T-helper 17 cell (primary cell): ENCODE measurements at regions not wholly inside any gene's neighbourhood (a gene's known extent, or its start where the extent isn't known, plus 50 kb on each side); places are given as distances from the start of the nearest gene placed in this dataset.
"Not testable (repeated sequence)": the region's sequence is repeated elsewhere in the genome, so short reads cannot be mapped to it uniquely, and the experiment has no call there.

Source experiments
- ATAC-seq: fragments of 150-1000 bp; cut with Tn5 transposase; 2 replicates; pipeline ENCODE4 v1.10.0; 2021; ENCODE audit warnings: mild to moderate bottlenecking, moderate library complexity
- DNase-seq, 3 donors: peaks; one replicate each; pipeline versions ENCODE4 v3.0.0 to v3.0.0-alpha.2; 2020 to 2021
- H3K9me3 ChIP-seq: one replicate; pipeline ENCODE4 v1.7.0; 2013; ENCODE audit warnings: low read length, mild to moderate bottlenecking; ENCODE audit not compliant: control insufficient read depth, poor library complexity, severe bottlenecking
- H3K27ac Mint-ChIP-seq: one replicate; pipeline ENCODE4 v1.8.0; 2022; ENCODE audit warnings: mild to moderate bottlenecking, moderate library complexity, mixed read lengths
- H3K27me3 Mint-ChIP-seq: one replicate; pipeline ENCODE4 v1.8.0; 2022; ENCODE audit warnings: mixed read lengths
- H3K36me3 Mint-ChIP-seq: one replicate; pipeline ENCODE4 v1.8.0; 2022; ENCODE audit warnings: low read depth, mixed read lengths
- H3K4me1 Mint-ChIP-seq: one replicate; pipeline ENCODE4 v1.8.0; 2022; ENCODE audit warnings: mild to moderate bottlenecking, mixed read lengths
- H3K4me3 Mint-ChIP-seq: one replicate; pipeline ENCODE4 v1.8.0; 2022; ENCODE audit warnings: mild to moderate bottlenecking, moderate library complexity, mixed read lengths

DNA sequence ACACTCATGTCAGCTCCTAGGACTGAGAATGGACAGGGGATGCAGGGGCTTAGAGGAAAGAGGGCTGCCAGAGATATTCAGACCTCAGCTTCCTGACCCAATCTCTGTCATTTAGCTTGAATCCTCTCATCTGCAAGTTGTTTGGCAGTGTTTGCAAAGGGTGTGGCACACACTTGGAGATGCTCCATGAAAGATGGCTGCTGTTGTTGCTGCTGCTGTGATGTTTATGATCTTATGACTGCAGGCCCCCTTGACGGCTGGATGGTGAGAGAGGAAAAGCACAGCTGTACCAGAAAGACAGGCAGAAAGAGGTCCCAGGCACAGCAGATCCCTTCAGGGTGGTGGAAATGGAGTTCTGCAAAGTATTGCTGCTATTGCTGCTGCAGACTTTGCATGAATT, 80.7 kb downstream of the TRIM43 start:
- not testable (repeated sequence) for H3K9me3 ChIP-seq, H3K36me3 Mint-ChIP-seq, DNase-seq, ATAC-seq, H3K27ac Mint-ChIP-seq, H3K4me3 Mint-ChIP-seq
- peaks cover 50% of the 10 kb centered on the region for H3K27me3 Mint-ChIP-seq
- peaks cover 12% of the 10 kb centered on the region for H3K4me1 Mint-ChIP-seq

DNA sequence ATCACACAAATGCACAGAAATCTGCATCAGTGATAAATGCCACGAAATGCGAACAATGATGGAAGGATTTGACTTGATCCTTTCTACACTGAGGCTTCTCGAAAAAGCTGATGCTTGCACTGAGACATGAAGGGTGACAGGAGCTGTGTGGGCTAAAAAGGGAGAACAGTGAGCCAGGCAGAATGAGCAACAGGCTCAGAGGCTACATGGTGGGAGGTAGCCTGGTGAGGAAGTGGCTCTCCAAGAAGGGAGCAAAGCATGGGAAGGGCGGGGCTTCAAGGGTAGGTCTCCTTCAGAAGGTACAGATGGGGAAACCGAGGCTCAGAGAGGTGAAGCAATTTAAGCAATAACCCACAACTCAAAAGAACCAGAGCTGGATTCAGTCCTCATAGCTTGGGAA, 82.4 kb downstream of the TRIM43 start:
- Mint-ChIP-seq H3K4me3 (no peak overlapping the region), H3K27me3 (peaks cover 65% of the 10 kb centered on the region), H3K36me3 (peaks cover 2% of the 10 kb centered on the region), H3K27ac (no peak overlapping the region), H3K4me1 (peaks cover 6% of the 10 kb centered on the region)
- H3K9me3 ChIP-seq = no peaks in the 10 kb centered on the region
- DNase-seq (no peak), ATAC-seq (no peak)

- peaks cover 78% of the 10 kb centered on the region for H3K27me3 Mint-ChIP-seq
- not testable (repeated sequence) for H3K4me3 Mint-ChIP-seq, H3K27ac Mint-ChIP-seq, H3K9me3 ChIP-seq, H3K4me1 Mint-ChIP-seq, H3K36me3 Mint-ChIP-seq, ATAC-seq, DNase-seq
Measured at GRCh38 chr2:95676573-95676972, 84.8 kb downstream of the TRIM43 start.

GRCh38 chr2:95677346-95677745, 85.5 kb downstream of the TRIM43 start:
- H3K9me3 ChIP-seq = no peaks in the 10 kb centered on the region
- peaks cover 82% of the 10 kb centered on the region for H3K27me3 Mint-ChIP-seq
- DNase-seq = no peak
- peaks cover 1% of the 10 kb centered on the region for H3K36me3 Mint-ChIP-seq
- peaks cover 6% of the 10 kb centered on the region for H3K4me1 Mint-ChIP-seq
- H3K4me3 Mint-ChIP-seq = no peak overlapping the region
- ATAC-seq = no peak
- H3K27ac Mint-ChIP-seq = no peak overlapping the region

DNA sequence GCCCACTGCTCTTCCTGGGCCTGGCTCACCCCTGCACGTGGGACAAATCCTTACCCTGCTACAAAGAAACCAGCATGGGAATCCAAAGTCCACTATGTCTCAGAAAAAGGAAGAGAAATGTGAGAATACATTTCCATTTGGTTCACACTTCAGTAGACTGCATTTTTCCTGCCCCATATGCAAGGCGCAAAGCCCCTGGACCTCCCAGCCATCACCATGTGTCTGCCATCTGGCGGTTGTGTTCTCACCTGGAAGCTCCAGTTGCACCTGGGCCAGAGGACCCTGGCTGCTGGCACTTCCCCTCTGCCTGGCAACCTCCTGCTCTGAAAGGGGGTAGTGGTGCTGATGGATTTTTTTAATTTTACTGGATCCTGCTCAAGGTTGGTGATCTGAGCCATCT, 86.0 kb downstream of the TRIM43 start:
- not testable (repeated sequence) for H3K27ac Mint-ChIP-seq, H3K36me3 Mint-ChIP-seq, H3K4me3 Mint-ChIP-seq, DNase-seq, H3K9me3 ChIP-seq, ATAC-seq
- H3K4me1 Mint-ChIP-seq = peaks cover 11% of the 10 kb centered on the region
- peaks cover 82% of the 10 kb centered on the region for H3K27me3 Mint-ChIP-seq

DNA sequence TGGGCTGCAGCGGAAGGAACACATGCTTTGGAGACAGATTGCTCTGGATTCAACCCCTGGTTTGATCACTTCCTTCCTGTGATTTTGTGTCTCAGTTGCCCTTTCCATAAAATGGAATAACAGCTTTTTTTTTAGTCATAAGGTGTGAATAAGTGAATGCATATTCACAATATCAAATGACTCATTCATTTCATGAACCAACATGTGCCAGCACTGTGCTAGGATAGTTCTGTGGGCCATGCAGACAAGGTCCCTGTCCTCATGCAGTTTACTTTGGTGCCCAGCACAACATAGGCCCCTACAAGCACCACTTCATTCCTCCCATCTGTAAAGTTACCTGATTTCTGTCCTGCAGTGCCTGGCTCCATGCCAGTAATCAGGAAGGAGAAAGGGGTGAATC, 89.4 kb downstream of the TRIM43 start:
- ATAC-seq, H3K9me3 ChIP-seq, H3K4me3 Mint-ChIP-seq, H3K27ac Mint-ChIP-seq, H3K36me3 Mint-ChIP-seq, DNase-seq: not testable (repeated sequence)
- H3K27me3 Mint-ChIP-seq = peaks cover 85% of the 10 kb centered on the region
- peaks cover 10% of the 10 kb centered on the region for H3K4me1 Mint-ChIP-seq

GRCh38 chr2:95681589-95682081, 89.8 kb downstream of the TRIM43 start:
- Mint-ChIP-seq H3K4me1 (peaks cover 10% of the 10 kb centered on the region), H3K27me3 (peaks cover 81% of the 10 kb centered on the region), H3K4me3 (peak overlapping the region; percentile 83)
- not testable (repeated sequence) for DNase-seq, H3K27ac Mint-ChIP-seq, H3K36me3 Mint-ChIP-seq, ATAC-seq, H3K9me3 ChIP-seq

DNA sequence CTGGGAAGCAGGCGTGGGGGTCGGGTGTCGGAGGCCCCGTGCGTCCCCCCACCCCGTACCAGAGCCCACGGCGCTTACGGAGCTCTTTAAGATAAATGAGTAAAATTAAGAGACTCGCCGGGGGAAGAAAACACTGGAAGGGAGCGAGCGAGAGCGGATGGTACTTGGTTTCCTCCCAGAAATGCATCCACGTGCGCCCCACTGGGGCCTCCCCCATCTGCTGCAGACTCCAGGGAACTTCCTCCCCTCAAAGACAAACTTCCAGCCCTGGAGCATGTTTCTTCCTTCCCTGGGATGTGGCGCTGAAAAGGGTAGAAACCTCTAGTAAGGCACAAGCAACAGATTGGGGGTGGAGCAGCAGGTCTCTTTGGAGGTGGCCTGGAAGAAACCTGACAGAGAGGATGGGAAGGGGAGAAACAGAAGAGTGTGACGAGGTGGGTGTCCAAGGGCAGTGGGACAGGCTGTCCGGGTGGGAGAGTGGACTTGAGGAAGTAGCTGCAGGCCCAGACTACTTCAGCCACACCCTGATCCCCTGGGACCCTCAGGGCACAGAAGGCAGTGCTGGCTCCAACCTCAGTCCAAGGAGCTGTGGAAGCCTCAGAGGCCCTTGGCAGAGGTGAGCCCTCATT, 91.2 kb downstream of the TRIM43 start:
- not testable (repeated sequence) for H3K36me3 Mint-ChIP-seq, DNase-seq, ATAC-seq, H3K27ac Mint-ChIP-seq, H3K9me3 ChIP-seq
- Mint-ChIP-seq H3K27me3 (peaks cover 78% of the 10 kb centered on the region), H3K4me1 (peaks cover 10% of the 10 kb centered on the region), H3K4me3 (peak overlapping the region; percentile 83)

GRCh38 chr2:95685513-95685912, 93.7 kb downstream of the TRIM43 start:
- Mint-ChIP-seq H3K36me3 (peaks cover 3% of the 10 kb centered on the region), H3K27ac (no peak overlapping the region), H3K4me1 (peaks cover 10% of the 10 kb centered on the region), H3K27me3 (peaks cover 58% of the 10 kb centered on the region), H3K4me3 (no peak overlapping the region)
- H3K9me3 ChIP-seq = no peaks in the 10 kb centered on the region
- DNase-seq (no peak), ATAC-seq (no peak)

DNA sequence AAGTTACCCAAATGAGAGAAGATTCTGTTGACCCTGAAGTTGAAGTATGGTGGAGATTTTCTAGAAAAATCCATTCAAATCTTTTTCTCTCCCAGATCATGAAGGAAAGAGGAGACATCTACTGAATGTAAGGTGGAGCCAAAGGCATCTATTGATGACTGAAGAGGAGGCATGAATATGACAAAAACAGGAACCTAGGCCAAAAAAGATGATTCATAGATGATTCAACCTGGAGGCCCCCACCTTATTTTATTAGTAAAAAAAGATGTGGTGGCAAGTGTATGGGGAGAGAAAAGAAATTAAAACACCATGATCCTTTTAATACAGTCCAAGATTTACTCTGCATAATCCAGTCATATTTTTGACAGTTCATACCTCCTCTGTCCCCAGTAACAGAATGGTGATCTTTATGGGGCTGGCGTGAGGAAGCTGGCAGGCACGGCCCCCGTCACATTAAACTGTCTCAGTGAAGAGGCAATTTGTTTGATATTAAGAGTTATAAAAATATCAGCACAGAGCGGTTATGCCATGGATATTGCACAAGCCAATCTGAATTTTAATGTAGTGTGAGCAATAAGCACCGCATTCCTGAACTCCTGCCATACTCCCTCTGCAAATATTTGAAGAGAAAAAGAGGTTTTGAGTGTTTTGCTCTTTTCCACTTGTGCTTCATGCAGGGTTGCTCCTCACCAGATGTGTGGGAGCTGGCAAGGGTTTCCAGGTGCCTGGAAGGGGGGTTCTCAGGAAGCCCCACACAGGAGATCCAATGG, 94.4 kb downstream of the TRIM43 start:
- peaks cover 54% of the 10 kb centered on the region for H3K27me3 Mint-ChIP-seq
- H3K4me1 Mint-ChIP-seq = peaks cover 10% of the 10 kb centered on the region
- not testable (repeated sequence) for H3K9me3 ChIP-seq, H3K4me3 Mint-ChIP-seq, H3K36me3 Mint-ChIP-seq, ATAC-seq, DNase-seq, H3K27ac Mint-ChIP-seq

- not testable (repeated sequence) for H3K4me1 Mint-ChIP-seq, H3K27ac Mint-ChIP-seq, H3K4me3 Mint-ChIP-seq, H3K9me3 ChIP-seq, ATAC-seq, DNase-seq, H3K36me3 Mint-ChIP-seq
- H3K27me3 Mint-ChIP-seq = peaks cover 45% of the 10 kb centered on the region
Measured at GRCh38 chr2:95687852-95688251, 96.1 kb downstream of the TRIM43 start.

- not testable (repeated sequence) for H3K36me3 Mint-ChIP-seq, H3K4me3 Mint-ChIP-seq, H3K9me3 ChIP-seq, H3K4me1 Mint-ChIP-seq, DNase-seq, H3K27ac Mint-ChIP-seq, ATAC-seq
- H3K27me3 Mint-ChIP-seq = peaks cover 40% of the 10 kb centered on the region
Measured at GRCh38 chr2:95691210-95691609, 99.4 kb downstream of the TRIM43 start.

- not testable (repeated sequence) for H3K36me3 Mint-ChIP-seq, ATAC-seq, H3K4me1 Mint-ChIP-seq, H3K27ac Mint-ChIP-seq, H3K4me3 Mint-ChIP-seq, H3K9me3 ChIP-seq, DNase-seq
- H3K27me3 Mint-ChIP-seq = peaks cover 46% of the 10 kb centered on the region
Measured at GRCh38 chr2:95693071-95693846, 101.5 kb downstream of the TRIM43 start.
